HFF-Myc (cell line): ENCODE measurements at regions not wholly inside any gene's neighbourhood (a gene's known extent, or its start where the extent isn't known, plus 50 kb on each side); places are given as distances from the start of the nearest gene placed in this dataset.

ENCODE experiments used
- DNase-seq: peaks from one replicate; pipeline ENCODE4 v3.0.0-alpha.2; 2011; ENCODE audit warnings: low read depth; ENCODE audit errors: extremely low read depth
- H3K4me3 ChIP-seq: replicated peaks from 2 replicates; pipeline ENCODE4 v1.5.1; 2011; ENCODE audit warnings: low read depth, mild to moderate bottlenecking, control low read depth, low read length
- TF ChIP-seq, protein P1 (sequence below): IDR thresholded peaks from 2 replicates; pipeline ENCODE4 v1.5.1; 2012; ENCODE audit warnings: mild to moderate bottlenecking, low read depth, low read length, control low read depth; ENCODE audit errors: missing control alignments

DNA sequence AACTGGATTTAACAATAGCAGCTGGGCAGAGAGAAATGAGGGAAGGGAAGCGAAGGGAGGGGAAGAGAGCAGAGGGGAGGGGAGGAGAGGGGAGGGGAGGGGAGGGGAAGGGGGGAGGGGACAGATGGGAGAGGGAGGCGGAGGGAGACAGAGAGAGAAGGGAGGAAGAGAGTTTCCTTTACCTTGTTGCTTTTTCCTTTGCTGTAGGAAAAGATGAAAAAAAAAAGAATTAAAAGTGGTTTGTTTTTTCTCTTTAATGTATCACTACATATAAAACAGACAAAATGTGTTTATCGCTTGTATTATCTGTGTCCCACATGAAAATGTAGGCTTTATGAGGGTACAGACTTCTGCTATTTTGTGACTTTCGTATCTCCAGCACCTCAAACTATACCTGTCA is 190.4 kb upstream of the KYNU start:
- TF ChIP-seq, protein P1, sequence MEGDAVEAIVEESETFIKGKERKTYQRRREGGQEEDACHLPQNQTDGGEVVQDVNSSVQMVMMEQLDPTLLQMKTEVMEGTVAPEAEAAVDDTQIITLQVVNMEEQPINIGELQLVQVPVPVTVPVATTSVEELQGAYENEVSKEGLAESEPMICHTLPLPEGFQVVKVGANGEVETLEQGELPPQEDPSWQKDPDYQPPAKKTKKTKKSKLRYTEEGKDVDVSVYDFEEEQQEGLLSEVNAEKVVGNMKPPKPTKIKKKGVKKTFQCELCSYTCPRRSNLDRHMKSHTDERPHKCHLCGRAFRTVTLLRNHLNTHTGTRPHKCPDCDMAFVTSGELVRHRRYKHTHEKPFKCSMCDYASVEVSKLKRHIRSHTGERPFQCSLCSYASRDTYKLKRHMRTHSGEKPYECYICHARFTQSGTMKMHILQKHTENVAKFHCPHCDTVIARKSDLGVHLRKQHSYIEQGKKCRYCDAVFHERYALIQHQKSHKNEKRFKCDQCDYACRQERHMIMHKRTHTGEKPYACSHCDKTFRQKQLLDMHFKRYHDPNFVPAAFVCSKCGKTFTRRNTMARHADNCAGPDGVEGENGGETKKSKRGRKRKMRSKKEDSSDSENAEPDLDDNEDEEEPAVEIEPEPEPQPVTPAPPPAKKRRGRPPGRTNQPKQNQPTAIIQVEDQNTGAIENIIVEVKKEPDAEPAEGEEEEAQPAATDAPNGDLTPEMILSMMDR: no peak
- DNase-seq: no peak
- no peak overlapping the region for H3K4me3 ChIP-seq

DNA sequence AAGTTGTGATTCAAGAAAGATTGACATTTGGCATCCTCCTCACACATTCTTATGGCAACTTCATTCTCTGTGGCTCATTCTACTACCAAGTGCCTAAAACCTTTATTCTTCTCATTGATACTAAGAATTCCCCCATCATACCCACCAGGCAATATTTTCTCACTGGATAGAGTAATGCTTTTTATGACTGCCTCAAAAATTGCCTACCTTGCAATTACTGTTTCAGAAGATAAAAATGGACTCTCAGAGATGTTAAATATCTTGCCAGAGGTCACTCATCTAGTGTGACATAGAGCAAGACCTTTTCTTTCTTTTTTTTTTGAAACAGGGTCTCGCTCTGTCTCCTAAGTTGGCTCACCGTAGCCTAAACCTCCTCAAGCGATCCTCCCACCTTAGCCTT is 192.8 kb upstream of the KYNU start:
- H3K4me3 ChIP-seq: no peak overlapping the region
- DNase-seq: no peak
- TF ChIP-seq, protein P1: no peak

DNA sequence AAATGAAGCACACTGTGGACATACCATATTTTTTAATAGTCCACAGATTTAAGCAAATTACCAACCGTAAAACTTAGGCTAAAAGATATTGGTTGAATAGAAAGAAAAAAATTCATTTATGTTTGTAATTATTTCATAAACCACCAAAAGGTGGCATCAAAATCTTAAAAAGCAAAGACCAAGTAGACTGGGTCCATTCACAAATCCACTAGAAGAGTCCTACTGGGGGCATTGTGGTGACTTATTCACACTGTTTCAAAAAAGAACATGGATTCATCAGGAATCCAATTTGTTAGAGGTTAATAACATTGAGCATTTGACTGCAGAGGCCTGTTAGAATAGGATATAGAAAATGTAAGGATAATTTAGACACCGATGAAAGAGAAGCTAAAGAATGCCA is 194.9 kb upstream of the KYNU start:
- no peak overlapping the region for H3K4me3 ChIP-seq
- TF ChIP-seq, protein P1: no peak
- DNase-seq: no peak

DNA sequence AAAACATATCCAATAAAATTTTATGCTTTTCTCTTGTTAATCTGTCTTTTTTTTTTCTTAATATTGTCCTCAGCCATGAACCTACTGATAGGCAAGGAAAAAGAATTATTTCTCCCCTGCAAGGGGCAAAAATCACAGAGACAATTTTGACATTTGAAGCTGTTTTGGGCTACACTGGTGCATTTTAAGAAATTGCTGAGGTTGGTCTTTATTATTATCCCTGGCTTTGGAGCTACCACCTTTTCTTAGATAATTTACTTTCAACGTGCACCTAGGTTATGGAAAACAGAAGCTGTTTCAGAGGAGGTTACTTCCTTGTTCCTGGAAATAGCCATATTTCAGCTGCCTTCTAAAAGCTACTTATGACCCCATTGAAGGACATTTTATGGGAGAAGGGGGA is 195.5 kb upstream of the KYNU start:
- TF ChIP-seq, protein P1: no peak
- no peak for DNase-seq
- H3K4me3 ChIP-seq: no peak overlapping the region

DNA sequence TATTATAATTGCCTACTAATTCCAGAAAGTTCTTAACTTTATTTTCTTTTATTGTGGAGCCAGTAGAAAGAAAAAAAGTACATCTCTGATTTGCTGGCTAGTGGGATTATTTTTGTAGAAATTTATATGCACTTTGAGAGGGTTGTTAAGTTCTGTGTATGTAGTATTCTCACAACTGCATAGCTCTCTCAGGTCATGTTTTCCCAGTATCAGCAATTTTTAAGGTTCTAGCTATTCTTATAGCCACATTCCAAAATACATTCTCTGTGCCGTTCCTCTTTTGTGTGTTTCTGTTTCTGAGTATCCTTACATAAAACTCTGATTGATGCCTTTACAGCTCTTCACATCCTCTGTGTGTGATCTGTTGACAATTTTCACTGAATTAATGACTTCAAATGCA is 199.3 kb upstream of the KYNU start:
- TF ChIP-seq, protein P1: no peak
- no peak overlapping the region for H3K4me3 ChIP-seq
- DNase-seq: no peak

DNA sequence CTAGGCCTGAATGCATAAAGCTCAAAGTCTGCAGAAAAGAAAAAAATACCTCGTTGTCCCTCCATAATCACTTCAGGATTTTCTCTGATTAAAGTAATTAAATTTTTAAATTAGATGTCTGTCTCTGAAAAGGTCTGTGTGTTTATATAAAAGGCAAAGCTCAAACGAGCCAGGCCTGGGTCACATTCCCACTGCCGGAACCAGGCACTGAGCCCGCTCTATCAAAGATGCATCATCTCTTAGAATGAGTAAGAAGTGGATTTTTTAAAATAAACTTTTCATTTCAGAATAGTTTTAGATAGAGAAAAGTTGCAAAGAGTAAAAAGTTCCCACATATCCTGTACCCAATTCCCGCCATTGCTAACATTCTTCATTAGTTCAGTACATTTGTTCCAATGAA is 202.1 kb upstream of the KYNU start:
- no peak for DNase-seq
- TF ChIP-seq, protein P1: no peak
- no peak overlapping the region for H3K4me3 ChIP-seq

DNA sequence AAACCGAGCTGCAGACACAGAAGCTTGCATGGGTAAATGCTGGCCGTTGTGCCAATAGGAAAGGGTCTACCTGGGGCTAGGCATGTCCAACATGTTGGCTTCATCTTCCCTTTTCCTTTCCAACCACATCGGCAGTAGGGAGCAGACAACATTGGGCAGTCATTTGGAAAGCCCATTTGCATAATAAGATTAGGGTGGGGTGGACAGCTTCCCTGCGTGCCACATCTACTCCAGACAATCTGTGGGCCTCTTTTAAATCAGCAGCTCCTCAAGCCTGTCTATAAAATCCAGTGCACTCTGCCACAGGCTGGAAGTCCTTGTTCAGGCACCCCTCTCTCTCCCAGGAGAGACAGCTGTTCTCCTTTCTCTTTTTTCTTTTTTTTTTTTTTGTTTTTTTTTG is 203.6 kb upstream of the KYNU start:
- TF ChIP-seq, protein P1: no peak
- H3K4me3 ChIP-seq: no peak overlapping the region
- DNase-seq: no peak
